ENCODE measurements at regions not wholly inside any gene's neighbourhood (a gene's known extent, or its start where the extent isn't known, plus 50 kb on each side); places are given as distances from the start of the nearest gene placed in this dataset.
"Not testable (repeated sequence)": the region's sequence is repeated elsewhere in the genome, so short reads cannot be mapped to it uniquely, and the experiment has no call there.

GRCh38 chr21:15631342-15631741 lies 98.4 kb upstream of the USP25 start:
- no peak overlapping the region for H3K27ac ChIP-seq
- TF ChIP-seq CTCF (conservative IDR thresholded peaks at IDR 0.05) (no peak), ZFX (IDR thresholded peaks at IDR 0.05) (no peak)

GRCh38 chr21:15634541-15634940 lies 95.2 kb upstream of the USP25 start:
- H3K27ac ChIP-seq, result not testable (repeated sequence)

- no peak for TF ChIP-seq CTCF (conservative IDR thresholded peaks at IDR 0.05)
- no peak for TF ChIP-seq ZFX (IDR thresholded peaks at IDR 0.05)
These were observed 90.8 kb upstream of the USP25 start for GRCh38 chr21:15638856-15639549.

GRCh38 chr21:15640113-15640512 lies 89.7 kb upstream of the USP25 start:
- H3K27ac ChIP-seq, result not testable (repeated sequence)

More at GRCh38 chr21:15638856-15639549, 90.8 kb upstream of the USP25 start:
- no peak overlapping the region for H3K27ac ChIP-seq

- TF ChIP-seq CTCF (conservative IDR thresholded peaks at IDR 0.05), result no peak
- no peak for TF ChIP-seq ZFX (IDR thresholded peaks at IDR 0.05)
- H3K27ac ChIP-seq, result no peak overlapping the region
These were observed 85.3 kb upstream of the USP25 start for GRCh38 chr21:15644489-15644888.

GRCh38 chr21:15645830-15646229 lies 84.0 kb upstream of the USP25 start:
- no peak for TF ChIP-seq CTCF (conservative IDR thresholded peaks at IDR 0.05)
- TF ChIP-seq ZFX (IDR thresholded peaks at IDR 0.05), result no peak

GRCh38 chr21:15650735-15651134 lies 79.0 kb upstream of the USP25 start:
- TF ChIP-seq CTCF (conservative IDR thresholded peaks at IDR 0.05) (no peak), ZFX (IDR thresholded peaks at IDR 0.05) (no peak)

More at GRCh38 chr21:15645830-15646229, 84.0 kb upstream of the USP25 start:
- no peak overlapping the region for H3K27ac ChIP-seq

GRCh38 chr21:15651172-15651571 lies 78.6 kb upstream of the USP25 start:
- H3K27ac ChIP-seq, result no peak overlapping the region
- TF ChIP-seq ZFX (IDR thresholded peaks at IDR 0.05), result no peak
- TF ChIP-seq CTCF (conservative IDR thresholded peaks at IDR 0.05), result no peak

More at GRCh38 chr21:15650735-15651134, 79.0 kb upstream of the USP25 start:
- H3K27ac ChIP-seq, result no peak overlapping the region

Data from C4-2B (cell line).